ENCODE measurements at regions not wholly inside any gene's neighbourhood (a gene's known extent, or its start where the extent isn't known, plus 50 kb on each side); places are given as distances from the start of the nearest gene placed in this dataset.
A peak's percentile ranks its signal among the peaks of the same experiment; 100 is the strongest.

GRCh38 chr13:106083620-106084350, 451.7 kb downstream of the EFNB2 start:
- TF ChIP-seq CTCF (conservative IDR thresholded peaks at IDR 0.05; ENCODE audit: low read depth, low read length) (peak; percentile 74), POLR2A (IDR thresholded peaks at IDR 0.05; ENCODE audit: low read depth, low read length) (no peak), ELK1 (IDR thresholded peaks at IDR 0.05; ENCODE audit: borderline replicate concordance, low read depth, low read length) (no peak), SMC3 (IDR thresholded peaks at IDR 0.05; ENCODE audit: low read depth, low read length) (peak; percentile 85), CHD1 (IDR thresholded peaks at IDR 0.05; ENCODE audit: low read depth, low read length) (no peak), NFE2L2 (IDR thresholded peaks at IDR 0.05; ENCODE audit: low read depth, low read length) (no peak), CEBPB (IDR thresholded peaks at IDR 0.05; ENCODE audit: low read depth, low read length) (no peak), RCOR1 (IDR thresholded peaks at IDR 0.05; ENCODE audit: insufficient replicate concordance, low read length) (no peak), MXI1 (IDR thresholded peaks at IDR 0.05; ENCODE audit: borderline replicate concordance, low read depth, low read length) (no peak), BHLHE40 (IDR thresholded peaks at IDR 0.05; ENCODE audit: low read depth, low read length) (no peak), MAFK (IDR thresholded peaks at IDR 0.05; ENCODE audit: low read depth, low read length) (no peak), FOS (IDR thresholded peaks at IDR 0.05; ENCODE audit: low read depth, low read length) (no peak)

All from IMR-90 (cell line).